Sigmoid colon (tissue), 3 donors: ENCODE measurements at regions not wholly inside any gene's neighbourhood (a gene's known extent, or its start where the extent isn't known, plus 50 kb on each side); places are given as distances from the start of the nearest gene placed in this dataset.
"Not testable (repeated sequence)": the region's sequence is repeated elsewhere in the genome, so short reads cannot be mapped to it uniquely, and the experiment has no call there.

Experiments used
- POLR2A ChIP-seq, 2 donors: fragments of 450-650 bp; IDR thresholded peaks; one replicate each; pipeline ENCODE4 v1.6.1; 2016; ENCODE audit warnings: antibody characterized with exemption in 2 of 2, mild to moderate bottlenecking in 2 of 2, moderate library complexity in 2 of 2
- TF ChIP-seq, protein P1 (sequence below), 4 experiments: fragments of 450-650 bp in 3 of 4; fragments of 200-600 bp in 1 of 4; IDR thresholded peaks; one replicate each; pipeline ENCODE4 v1.5.1; 2016 to 2019; ENCODE audit warnings: antibody characterized with exemption in 4 of 4, mild to moderate bottlenecking in 3 of 4, moderate library complexity in 2 of 4

DNA sequence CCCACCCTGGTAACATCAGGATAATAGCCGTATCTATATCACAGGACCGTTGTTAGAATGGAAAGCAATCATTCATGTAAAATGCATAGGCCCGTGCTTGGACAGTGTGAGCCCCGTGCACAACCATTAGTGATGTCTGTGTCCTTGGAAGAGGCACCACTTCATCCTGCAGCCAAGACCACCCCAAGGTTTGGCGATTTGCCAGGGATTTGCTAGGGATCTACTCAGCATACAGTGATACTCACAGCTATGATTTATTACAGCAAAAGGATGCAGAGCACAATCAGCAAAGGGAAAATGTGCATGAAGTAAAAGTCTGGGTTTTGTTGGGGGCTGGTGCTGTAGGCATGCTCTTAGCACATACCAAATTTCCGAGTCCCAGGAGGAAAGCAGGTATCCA lies 115.9 kb upstream of the PHACTR3 start:
- TF ChIP-seq, protein P1, sequence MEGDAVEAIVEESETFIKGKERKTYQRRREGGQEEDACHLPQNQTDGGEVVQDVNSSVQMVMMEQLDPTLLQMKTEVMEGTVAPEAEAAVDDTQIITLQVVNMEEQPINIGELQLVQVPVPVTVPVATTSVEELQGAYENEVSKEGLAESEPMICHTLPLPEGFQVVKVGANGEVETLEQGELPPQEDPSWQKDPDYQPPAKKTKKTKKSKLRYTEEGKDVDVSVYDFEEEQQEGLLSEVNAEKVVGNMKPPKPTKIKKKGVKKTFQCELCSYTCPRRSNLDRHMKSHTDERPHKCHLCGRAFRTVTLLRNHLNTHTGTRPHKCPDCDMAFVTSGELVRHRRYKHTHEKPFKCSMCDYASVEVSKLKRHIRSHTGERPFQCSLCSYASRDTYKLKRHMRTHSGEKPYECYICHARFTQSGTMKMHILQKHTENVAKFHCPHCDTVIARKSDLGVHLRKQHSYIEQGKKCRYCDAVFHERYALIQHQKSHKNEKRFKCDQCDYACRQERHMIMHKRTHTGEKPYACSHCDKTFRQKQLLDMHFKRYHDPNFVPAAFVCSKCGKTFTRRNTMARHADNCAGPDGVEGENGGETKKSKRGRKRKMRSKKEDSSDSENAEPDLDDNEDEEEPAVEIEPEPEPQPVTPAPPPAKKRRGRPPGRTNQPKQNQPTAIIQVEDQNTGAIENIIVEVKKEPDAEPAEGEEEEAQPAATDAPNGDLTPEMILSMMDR (IDR thresholded peaks at IDR 0.05): not testable (repeated sequence)
- TF ChIP-seq POLR2A (IDR thresholded peaks at IDR 0.05): not testable (repeated sequence)
